ENCODE measurements at regions not wholly inside any gene's neighbourhood (a gene's known extent, or its start where the extent isn't known, plus 50 kb on each side); places are given as distances from the start of the nearest gene placed in this dataset.

GRCh38 chr7:20861468-20861867, 74.8 kb upstream of the SP8 start:
- Histone ChIP-seq H2AFZ (ENCODE audit: low read depth, low read length) (no peak overlapping the region), H3K36me3 (ENCODE audit: insufficient read depth, low read length) (no peaks in the 10 kb centered on the region)

GRCh38 chr7:20862554-20862953, 75.9 kb upstream of the SP8 start:
- DNase-seq (no peak), ATAC-seq (ENCODE audit: insufficient read depth, low read depth) (no peak)
- no peak overlapping the region for H3K9ac ChIP-seq (ENCODE audit: low read depth, low read length)
- no peaks in the 10 kb centered on the region for H3K36me3 ChIP-seq (ENCODE audit: insufficient read depth, low read length)
- H3K9me3 ChIP-seq (ENCODE audit: insufficient read depth, low read length, severe bottlenecking), result no peaks in the 10 kb centered on the region
- H3K79me2 ChIP-seq (ENCODE audit: insufficient read depth, low read length), result no peaks in the 10 kb centered on the region
- no peaks in the 10 kb centered on the region for H4K20me1 ChIP-seq (ENCODE audit: insufficient read depth, low read length)
- no peaks in the 10 kb centered on the region for H3K4me1 ChIP-seq (ENCODE audit: insufficient read depth, low read length)
- no peak overlapping the region for H2AFZ ChIP-seq (ENCODE audit: low read depth, low read length)
- no peak overlapping the region for H3K4me2 ChIP-seq (ENCODE audit: insufficient read depth, low read length)
- H3K27ac ChIP-seq (ENCODE audit: low read length), result no peak overlapping the region
- no peaks in the 10 kb centered on the region for H3K27me3 ChIP-seq (ENCODE audit: insufficient read depth, low read length, poor library complexity)
- TF ChIP-seq EZH2 (IDR thresholded peaks at IDR 0.05; ENCODE audit: borderline replicate concordance, low read depth, low read length, severe bottlenecking) (no peak), CTCF (IDR thresholded peaks at IDR 0.05; ENCODE audit: borderline replicate concordance, extremely low read depth, low read length, poor library complexity, severe bottlenecking) (no peak)
- no peak overlapping the region for H3K4me3 ChIP-seq (ENCODE audit: low read depth in 1 of 2, low read length in 2 of 2)

More at GRCh38 chr7:20861468-20861867, 74.8 kb upstream of the SP8 start:
- Histone ChIP-seq H3K79me2 (ENCODE audit: insufficient read depth, low read length) (no peaks in the 10 kb centered on the region), H3K27ac (ENCODE audit: low read length) (no peak overlapping the region), H4K20me1 (ENCODE audit: insufficient read depth, low read length) (no peaks in the 10 kb centered on the region), H3K4me2 (ENCODE audit: insufficient read depth, low read length) (no peak overlapping the region), H3K9me3 (ENCODE audit: insufficient read depth, low read length, severe bottlenecking) (no peaks in the 10 kb centered on the region), H3K4me1 (ENCODE audit: insufficient read depth, low read length) (no peaks in the 10 kb centered on the region), H3K9ac (ENCODE audit: low read depth, low read length) (no peak overlapping the region), H3K27me3 (ENCODE audit: insufficient read depth, low read length, poor library complexity) (no peaks in the 10 kb centered on the region), H3K4me3 (ENCODE audit: low read depth in 1 of 2, low read length in 2 of 2) (no peak overlapping the region)
- DNase-seq (no peak), ATAC-seq (ENCODE audit: insufficient read depth, low read depth) (no peak)
- TF ChIP-seq CTCF (IDR thresholded peaks at IDR 0.05; ENCODE audit: borderline replicate concordance, extremely low read depth, low read length, poor library complexity, severe bottlenecking) (no peak), EZH2 (IDR thresholded peaks at IDR 0.05; ENCODE audit: borderline replicate concordance, low read depth, low read length, severe bottlenecking) (no peak)

GRCh38 chr7:20864221-20864620, 77.5 kb upstream of the SP8 start:
- no peaks in the 10 kb centered on the region for H3K36me3 ChIP-seq (ENCODE audit: insufficient read depth, low read length)
- ATAC-seq (ENCODE audit: insufficient read depth, low read depth) (no peak), DNase-seq (no peak)
- no peak overlapping the region for H3K4me3 ChIP-seq (ENCODE audit: low read depth in 1 of 2, low read length in 2 of 2)
- H3K27ac ChIP-seq (ENCODE audit: low read length), result no peak overlapping the region
- no peaks in the 10 kb centered on the region for H4K20me1 ChIP-seq (ENCODE audit: insufficient read depth, low read length)
- TF ChIP-seq EZH2 (IDR thresholded peaks at IDR 0.05; ENCODE audit: borderline replicate concordance, low read depth, low read length, severe bottlenecking) (no peak), CTCF (IDR thresholded peaks at IDR 0.05; ENCODE audit: borderline replicate concordance, extremely low read depth, low read length, poor library complexity, severe bottlenecking) (no peak)
- no peak overlapping the region for H3K9ac ChIP-seq (ENCODE audit: low read depth, low read length)
- no peaks in the 10 kb centered on the region for H3K4me1 ChIP-seq (ENCODE audit: insufficient read depth, low read length)
- no peaks in the 10 kb centered on the region for H3K79me2 ChIP-seq (ENCODE audit: insufficient read depth, low read length)
- H3K27me3 ChIP-seq (ENCODE audit: insufficient read depth, low read length, poor library complexity), result no peaks in the 10 kb centered on the region
- no peak overlapping the region for H3K4me2 ChIP-seq (ENCODE audit: insufficient read depth, low read length)
- no peak overlapping the region for H2AFZ ChIP-seq (ENCODE audit: low read depth, low read length)
- no peaks in the 10 kb centered on the region for H3K9me3 ChIP-seq (ENCODE audit: insufficient read depth, low read length, severe bottlenecking)

- TF ChIP-seq EZH2 (IDR thresholded peaks at IDR 0.05; ENCODE audit: borderline replicate concordance, low read depth, low read length, severe bottlenecking) (no peak), CTCF (IDR thresholded peaks at IDR 0.05; ENCODE audit: borderline replicate concordance, extremely low read depth, low read length, poor library complexity, severe bottlenecking) (no peak)
- no peaks in the 10 kb centered on the region for H3K27me3 ChIP-seq (ENCODE audit: insufficient read depth, low read length, poor library complexity)
- no peak overlapping the region for H3K4me2 ChIP-seq (ENCODE audit: insufficient read depth, low read length)
- H4K20me1 ChIP-seq (ENCODE audit: insufficient read depth, low read length), result no peaks in the 10 kb centered on the region
- H3K36me3 ChIP-seq (ENCODE audit: insufficient read depth, low read length), result no peaks in the 10 kb centered on the region
- H2AFZ ChIP-seq (ENCODE audit: low read depth, low read length), result no peak overlapping the region
- H3K4me3 ChIP-seq (ENCODE audit: low read depth in 1 of 2, low read length in 2 of 2), result no peak overlapping the region
- no peaks in the 10 kb centered on the region for H3K4me1 ChIP-seq (ENCODE audit: insufficient read depth, low read length)
- no peaks in the 10 kb centered on the region for H3K79me2 ChIP-seq (ENCODE audit: insufficient read depth, low read length)
- no peak for ATAC-seq (ENCODE audit: insufficient read depth, low read depth)
- no peak overlapping the region for H3K9ac ChIP-seq (ENCODE audit: low read depth, low read length)
- H3K27ac ChIP-seq (ENCODE audit: low read length), result no peak overlapping the region
- H3K9me3 ChIP-seq (ENCODE audit: insufficient read depth, low read length, severe bottlenecking), result no peaks in the 10 kb centered on the region
- no peak for DNase-seq
Observed at GRCh38 chr7:20865684-20866083, 79.0 kb upstream of the SP8 start.

All from DND-41 (cell line).